ENCODE measurements at regions not wholly inside any gene's neighbourhood (a gene's known extent, or its start where the extent isn't known, plus 50 kb on each side); places are given as distances from the start of the nearest gene placed in this dataset.

DNA sequence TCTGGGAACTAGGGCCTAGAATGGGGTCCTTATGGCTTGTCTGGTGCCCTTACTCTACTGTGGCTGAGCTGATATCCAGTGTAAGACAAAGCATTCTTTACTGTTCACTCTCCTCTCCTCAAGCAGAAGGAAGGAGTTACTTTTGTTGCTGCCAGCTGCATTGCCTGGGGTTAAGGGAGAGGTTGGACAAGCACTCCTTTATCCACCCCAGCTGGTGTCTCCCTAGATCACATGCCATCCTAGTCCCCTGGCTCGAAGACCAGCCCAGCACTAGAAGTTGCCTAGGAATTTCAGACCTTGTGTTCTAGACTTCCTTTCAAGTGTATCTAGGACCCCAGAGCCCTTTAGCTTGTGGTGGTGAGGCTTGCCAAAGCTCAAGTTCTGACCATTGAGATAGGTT is 1051.5 kb upstream of the C9orf72 start:
- Histone ChIP-seq H4K20me1 (ENCODE audit: insufficient read depth) (no peaks in the 10 kb centered on the region), H3K36me3 (ENCODE audit: control insufficient read depth in 1 of 2, insufficient read depth in 2 of 2, low read length in 2 of 2) (no peaks in the 10 kb centered on the region), H3K9ac (ENCODE audit: low read length) (no peak overlapping the region), H3K27ac (ENCODE audit: low read depth, low read length) (no peak overlapping the region), H3K27me3 (ENCODE audit: insufficient read depth, low read length) (no peaks in the 10 kb centered on the region), H3K4me2 (ENCODE audit: low read length) (no peak overlapping the region), H2AFZ (ENCODE audit: low read depth, low read length, poor library complexity, severe bottlenecking) (no peak overlapping the region), H3K4me3 (replicated peaks in 1 of 2; ENCODE audit: low read depth in 1 of 2, low read length in 2 of 2) (no peak overlapping the region), H3K9me2 (ENCODE audit: insufficient read depth) (no peaks in the 10 kb centered on the region), H3K79me2 (ENCODE audit: insufficient read depth, low read length) (no peaks in the 10 kb centered on the region), H3K4me1 (ENCODE audit: control insufficient read depth in 1 of 2, insufficient read depth in 2 of 2, low read length in 2 of 2) (no peaks in the 10 kb centered on the region), H3K9me3 (ENCODE audit: control insufficient read depth in 1 of 2, insufficient read depth in 1 of 2, low read depth in 1 of 2, low read length in 2 of 2) (no peaks in the 10 kb centered on the region; a peak in 1 of 4 replicates)
- DNase-seq (ENCODE audit: low read depth, low spot score) (no peak), ATAC-seq (no peak)
- POLR2A ChIA-PET: no interaction called here
- TF ChIP-seq JUND (IDR thresholded peaks at IDR 0.05): no peak
- TF ChIP-seq TCF7L2 (IDR thresholded peaks at IDR 0.05; ENCODE audit: borderline replicate concordance, extremely low read depth, insufficient read depth, insufficient read length): no peak
- TF ChIP-seq, protein P1, sequence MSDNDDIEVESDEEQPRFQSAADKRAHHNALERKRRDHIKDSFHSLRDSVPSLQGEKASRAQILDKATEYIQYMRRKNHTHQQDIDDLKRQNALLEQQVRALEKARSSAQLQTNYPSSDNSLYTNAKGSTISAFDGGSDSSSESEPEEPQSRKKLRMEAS (IDR thresholded peaks at IDR 0.05): no peak
- no peak for TF ChIP-seq SP1 (IDR thresholded peaks at IDR 0.05; ENCODE audit: low read depth)
- TF ChIP-seq ZNF274 (IDR thresholded peaks at IDR 0.05; ENCODE audit: low read depth, low read length): no peak
- TF ChIP-seq SRF (IDR thresholded peaks at IDR 0.05; ENCODE audit: low read depth): no peak
- no peak for TF ChIP-seq YY1 (IDR thresholded peaks at IDR 0.05; ENCODE audit: extremely low read depth, insufficient replicate concordance, low read depth, low read length)
- no peak for TF ChIP-seq SIN3A (IDR thresholded peaks at IDR 0.05; ENCODE audit: low read depth)
- no peak for TF ChIP-seq POLR2A (IDR thresholded peaks at IDR 0.05; ENCODE audit: borderline replicate concordance, extremely low read depth, insufficient read depth, insufficient read length)
- no peak for TF ChIP-seq RAD21 (IDR thresholded peaks at IDR 0.05; ENCODE audit: low read depth)
- no peak for TF ChIP-seq ELF1 (IDR thresholded peaks at IDR 0.05; ENCODE audit: borderline replicate concordance, low read depth)
- TF ChIP-seq, protein P2, sequence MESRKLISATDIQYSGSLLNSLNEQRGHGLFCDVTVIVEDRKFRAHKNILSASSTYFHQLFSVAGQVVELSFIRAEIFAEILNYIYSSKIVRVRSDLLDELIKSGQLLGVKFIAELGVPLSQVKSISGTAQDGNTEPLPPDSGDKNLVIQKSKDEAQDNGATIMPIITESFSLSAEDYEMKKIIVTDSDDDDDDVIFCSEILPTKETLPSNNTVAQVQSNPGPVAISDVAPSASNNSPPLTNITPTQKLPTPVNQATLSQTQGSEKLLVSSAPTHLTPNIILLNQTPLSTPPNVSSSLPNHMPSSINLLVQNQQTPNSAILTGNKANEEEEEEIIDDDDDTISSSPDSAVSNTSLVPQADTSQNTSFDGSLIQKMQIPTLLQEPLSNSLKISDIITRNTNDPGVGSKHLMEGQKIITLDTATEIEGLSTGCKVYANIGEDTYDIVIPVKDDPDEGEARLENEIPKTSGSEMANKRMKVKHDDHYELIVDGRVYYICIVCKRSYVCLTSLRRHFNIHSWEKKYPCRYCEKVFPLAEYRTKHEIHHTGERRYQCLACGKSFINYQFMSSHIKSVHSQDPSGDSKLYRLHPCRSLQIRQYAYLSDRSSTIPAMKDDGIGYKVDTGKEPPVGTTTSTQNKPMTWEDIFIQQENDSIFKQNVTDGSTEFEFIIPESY (IDR thresholded peaks at IDR 0.05; ENCODE audit: extremely low read depth, insufficient replicate concordance, low read length): no peak
- no peak for TF ChIP-seq EGR1 (IDR thresholded peaks at IDR 0.05; ENCODE audit: low read depth)
- TF ChIP-seq CEBPB (IDR thresholded peaks at IDR 0.05; ENCODE audit: low read depth): no peak
- TF ChIP-seq EZH2phosphoT487 (IDR thresholded peaks at IDR 0.05; ENCODE audit: borderline replicate concordance): no peak
- TF ChIP-seq, protein P3, sequence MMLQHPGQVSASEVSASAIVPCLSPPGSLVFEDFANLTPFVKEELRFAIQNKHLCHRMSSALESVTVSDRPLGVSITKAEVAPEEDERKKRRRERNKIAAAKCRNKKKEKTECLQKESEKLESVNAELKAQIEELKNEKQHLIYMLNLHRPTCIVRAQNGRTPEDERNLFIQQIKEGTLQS (IDR thresholded peaks at IDR 0.05): no peak
- no peak for TF ChIP-seq POLR2AphosphoS5 (IDR thresholded peaks at IDR 0.05; ENCODE audit: low read depth, low read length)
- TF ChIP-seq, protein P4, sequence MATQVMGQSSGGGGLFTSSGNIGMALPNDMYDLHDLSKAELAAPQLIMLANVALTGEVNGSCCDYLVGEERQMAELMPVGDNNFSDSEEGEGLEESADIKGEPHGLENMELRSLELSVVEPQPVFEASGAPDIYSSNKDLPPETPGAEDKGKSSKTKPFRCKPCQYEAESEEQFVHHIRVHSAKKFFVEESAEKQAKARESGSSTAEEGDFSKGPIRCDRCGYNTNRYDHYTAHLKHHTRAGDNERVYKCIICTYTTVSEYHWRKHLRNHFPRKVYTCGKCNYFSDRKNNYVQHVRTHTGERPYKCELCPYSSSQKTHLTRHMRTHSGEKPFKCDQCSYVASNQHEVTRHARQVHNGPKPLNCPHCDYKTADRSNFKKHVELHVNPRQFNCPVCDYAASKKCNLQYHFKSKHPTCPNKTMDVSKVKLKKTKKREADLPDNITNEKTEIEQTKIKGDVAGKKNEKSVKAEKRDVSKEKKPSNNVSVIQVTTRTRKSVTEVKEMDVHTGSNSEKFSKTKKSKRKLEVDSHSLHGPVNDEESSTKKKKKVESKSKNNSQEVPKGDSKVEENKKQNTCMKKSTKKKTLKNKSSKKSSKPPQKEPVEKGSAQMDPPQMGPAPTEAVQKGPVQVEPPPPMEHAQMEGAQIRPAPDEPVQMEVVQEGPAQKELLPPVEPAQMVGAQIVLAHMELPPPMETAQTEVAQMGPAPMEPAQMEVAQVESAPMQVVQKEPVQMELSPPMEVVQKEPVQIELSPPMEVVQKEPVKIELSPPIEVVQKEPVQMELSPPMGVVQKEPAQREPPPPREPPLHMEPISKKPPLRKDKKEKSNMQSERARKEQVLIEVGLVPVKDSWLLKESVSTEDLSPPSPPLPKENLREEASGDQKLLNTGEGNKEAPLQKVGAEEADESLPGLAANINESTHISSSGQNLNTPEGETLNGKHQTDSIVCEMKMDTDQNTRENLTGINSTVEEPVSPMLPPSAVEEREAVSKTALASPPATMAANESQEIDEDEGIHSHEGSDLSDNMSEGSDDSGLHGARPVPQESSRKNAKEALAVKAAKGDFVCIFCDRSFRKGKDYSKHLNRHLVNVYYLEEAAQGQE (IDR thresholded peaks at IDR 0.05; ENCODE audit: low read depth): no peak
- no peak for TF ChIP-seq FOSL1 (IDR thresholded peaks at IDR 0.05; ENCODE audit: low read depth)
- BruUV-seq (replicated peaks): no TSS peak
- RAD21 ChIA-PET (ENCODE audit: low non-redundant PET in 1 of 2, low total read pairs in 2 of 2, uncharacterized antibody in 2 of 2, unreplicated experiment in 2 of 2): no interaction called here
- CTCF ChIA-PET: no interaction called here
- intact Hi-C loops (cut with micrococcal nuclease): no loop called here
